GM23338 (cell line): ENCODE measurements at regions not wholly inside any gene's neighbourhood (a gene's known extent, or its start where the extent isn't known, plus 50 kb on each side); places are given as distances from the start of the nearest gene placed in this dataset.

Source experiments
- ATAC-seq: fragments of 200-7000 bp; cut with Tn5 transposase; 3 replicates; pipeline ENCODE4 v1.9.1; 2020
- DNase-seq: peaks from one replicate; pipeline ENCODE4 v3.0.0-alpha.2; 2015; ENCODE audit warnings: low spot score
- H2AFZ ChIP-seq: fragments of 200-600 bp; sonication (generic); 2 replicates; pipeline ENCODE4 v1.8.0; 2016; ENCODE audit warnings: antibody characterized with exemption, mild to moderate bottlenecking, moderate library complexity
- H3F3A ChIP-seq: fragments of 200-600 bp; sonication (generic); replicated peaks from 2 replicates; pipeline ENCODE4 v1.8.0; 2017; ENCODE audit warnings: antibody characterized with exemption, mixed run types, low read depth
- H3K27ac ChIP-seq: fragments of 200-600 bp; sonication (generic); 2 replicates; pipeline ENCODE4 v1.6.1; 2016; ENCODE audit warnings: low read depth
- H3K27me3 ChIP-seq: fragments of 200-600 bp; sonication (generic); 2 replicates; pipeline ENCODE4 v1.8.0; 2016; ENCODE audit warnings: mild to moderate bottlenecking, mixed run types, moderate library complexity; ENCODE audit not compliant: insufficient read depth
- H3K36me3 ChIP-seq: fragments of 200-600 bp; sonication (generic); 2 replicates; pipeline ENCODE4 v1.8.0; 2016; ENCODE audit warnings: mild to moderate bottlenecking; ENCODE audit not compliant: insufficient read depth
- H3K4me1 ChIP-seq: fragments of 200-600 bp; sonication (generic); 2 replicates; pipeline ENCODE4 v1.8.0; 2016; ENCODE audit warnings: mild to moderate bottlenecking, moderate library complexity; ENCODE audit not compliant: insufficient read depth
- H3K4me2 ChIP-seq: fragments of 200-600 bp; sonication (generic); 2 replicates; pipeline ENCODE4 v1.7.1; 2017; ENCODE audit warnings: mixed run types
- H3K4me3 ChIP-seq: fragments of 200-600 bp; sonication (generic); 2 replicates; pipeline ENCODE4 v1.6.1; 2016; ENCODE audit warnings: mixed run types
- H3K79me2 ChIP-seq: fragments of 200-600 bp; sonication (generic); replicated peaks from 2 replicates; pipeline ENCODE4 v1.8.0; 2017; ENCODE audit warnings: mild to moderate bottlenecking; ENCODE audit not compliant: insufficient read depth
- H3K9me2 ChIP-seq: fragments of 200-600 bp; sonication (generic); 2 replicates; pipeline ENCODE4 v1.8.0; 2017; ENCODE audit not compliant: insufficient read depth
- H4K20me1 ChIP-seq: fragments of 200-600 bp; sonication (generic); replicated peaks from 2 replicates; pipeline ENCODE4 v1.8.0; 2017; ENCODE audit warnings: mild to moderate bottlenecking; ENCODE audit not compliant: insufficient read depth
- H3K27ac Mint-ChIP-seq: 2 replicates; pipeline ENCODE4 v1.8.0; 2020; ENCODE audit warnings: inconsistent platforms, mild to moderate bottlenecking, moderate library complexity, mixed read lengths
- H3K27me3 Mint-ChIP-seq: 3 replicates; pipeline ENCODE4 v1.8.0; 2022; ENCODE audit warnings: low read depth, mild to moderate bottlenecking, moderate library complexity, mixed read lengths, inconsistent platforms; ENCODE audit not compliant: insufficient read depth, poor library complexity
- H3K36me3 Mint-ChIP-seq: 3 replicates; pipeline ENCODE4 v1.8.0; 2021; ENCODE audit warnings: low read depth, mild to moderate bottlenecking, inconsistent platforms, moderate library complexity, mixed read lengths
- H3K4me1 Mint-ChIP-seq: 3 replicates; pipeline ENCODE4 v1.8.0; 2020; ENCODE audit warnings: mild to moderate bottlenecking, inconsistent platforms, mixed read lengths
- H3K4me3 Mint-ChIP-seq: 3 replicates; pipeline ENCODE4 v1.8.0; 2021; ENCODE audit warnings: moderate library complexity, mild to moderate bottlenecking, inconsistent platforms, mixed read lengths
- H3K9me3 Mint-ChIP-seq: 3 replicates; pipeline ENCODE4 v1.8.0; 2020; ENCODE audit warnings: moderate library complexity, mild to moderate bottlenecking, inconsistent platforms, mixed read lengths
- CTCF ChIP-seq, 2 experiments: fragments of 200-600 bp in 1 of 2; sonication (generic) in 1 of 2; conservative IDR thresholded peaks; 2 replicates each; pipeline versions ENCODE4 v1.5.1 to v1.6.1; 2016 to 2017; ENCODE audit warnings: antibody characterized with exemption in 2 of 2, low read depth in 2 of 2, mild to moderate bottlenecking in 2 of 2, moderate library complexity in 1 of 2
- EZH2 ChIP-seq: fragments of 200-600 bp; sonication (generic); IDR thresholded peaks from one replicate; pipeline ENCODE4 v1.8.0; 2017; ENCODE audit warnings: antibody characterized with exemption, mild to moderate bottlenecking, low read depth; ENCODE audit not compliant: unreplicated experiment
- POLR2AphosphoS5 ChIP-seq: IDR thresholded peaks from 2 replicates; pipeline ENCODE4 v1.6.1; 2016; ENCODE audit warnings: antibody characterized with exemption, low read depth
- ZNF114 ChIP-seq: fragments of 250-450 bp; sonication (Bioruptor Pico); IDR thresholded peaks from 2 replicates; pipeline ENCODE4 v1.5.0; 2020; ENCODE audit warnings: mild to moderate bottlenecking, moderate library complexity
- ZNF331 ChIP-seq: fragments of 250-450 bp; sonication (Bioruptor Pico); IDR thresholded peaks from 2 replicates; pipeline ENCODE4 v1.5.0; 2020; ENCODE audit warnings: low read depth, mild to moderate bottlenecking, moderate library complexity
- ZNF462 ChIP-seq: fragments of 250-450 bp; sonication (Bioruptor Pico); IDR thresholded peaks from 2 replicates; pipeline ENCODE4 v1.5.0; 2020; ENCODE audit warnings: mild to moderate bottlenecking, moderate library complexity

GRCh38 chr4:177107288-177107921 is 202.3 kb upstream of the NEIL3 start:
- Mint-ChIP-seq H3K9me3 (0 out of 3 replicates have a peak, but pooled peaks cover 2% of the 10 kb centered on the region), H3K27me3 (no peaks in the 10 kb centered on the region), H3K4me1 (peaks cover 5% of the 10 kb centered on the region; the same call in 2 of the 3 replicates), H3K27ac (no peak overlapping the region), H3K4me3 (no peak overlapping the region), H3K36me3 (no peaks in the 10 kb centered on the region)
- H3K9me2 ChIP-seq: no peaks in the 10 kb centered on the region
- no peaks in the 10 kb centered on the region for H3K4me1 ChIP-seq
- no peaks in the 10 kb centered on the region for H3K36me3 ChIP-seq
- no peak overlapping the region for H2AFZ ChIP-seq
- H3F3A ChIP-seq: no peaks in the 10 kb centered on the region
- no peak overlapping the region for H3K27ac ChIP-seq
- no peak overlapping the region for H3K4me2 ChIP-seq
- H3K27me3 ChIP-seq: no peaks in the 10 kb centered on the region
- DNase-seq (no peak), ATAC-seq (no peak)
- no peak for TF ChIP-seq POLR2AphosphoS5
- TF ChIP-seq ZNF331 (CRISPR knock-in tag): no peak
- no peak for TF ChIP-seq ZNF114 (CRISPR knock-in tag)
- no peak for TF ChIP-seq CTCF (conservative IDR thresholded peaks at IDR 0.05; ENCODE audit: low read depth in 2 of 2)
- TF ChIP-seq ZNF462: no peak
- no peak for TF ChIP-seq EZH2
- no peak overlapping the region for H3K4me3 ChIP-seq
- no peaks in the 10 kb centered on the region for H3K79me2 ChIP-seq
- H4K20me1 ChIP-seq: no peaks in the 10 kb centered on the region
